HG03442 (cell line): ENCODE measurements at regions not wholly inside any gene's neighbourhood (a gene's known extent, or its start where the extent isn't known, plus 50 kb on each side); places are given as distances from the start of the nearest gene placed in this dataset.
"Not testable (repeated sequence)": the region's sequence is repeated elsewhere in the genome, so short reads cannot be mapped to it uniquely, and the experiment has no call there.

Source experiments
- ATAC-seq: cut with Tn5 transposase; IDR thresholded peaks from one replicate; pipeline ENCODE4 v1.9.1; 2021; ENCODE audit warnings: mild to moderate bottlenecking, moderate library complexity; ENCODE audit not compliant: unreplicated experiment

GRCh38 chr1:19024532-19024931, 68.1 kb upstream of the IFFO2 start:
- ATAC-seq = no peak

DNA sequence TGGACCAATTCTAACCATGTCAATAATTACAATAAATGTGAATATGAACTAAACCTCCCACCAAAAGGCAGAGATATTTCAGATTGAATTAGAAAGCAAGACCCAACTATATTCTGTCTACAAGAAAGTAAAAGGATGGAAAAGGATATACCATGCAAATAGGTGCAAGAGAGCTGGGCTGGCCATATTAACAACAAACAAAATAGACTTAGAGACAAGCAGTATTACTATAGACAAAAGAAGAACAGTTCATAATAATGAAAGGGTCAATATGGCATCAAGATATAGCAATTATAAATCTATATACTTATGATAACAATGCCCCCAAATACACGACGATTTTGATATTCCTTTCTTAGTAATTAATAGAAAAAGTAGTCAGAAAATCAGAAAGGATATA, 67.3 kb upstream of the IFFO2 start:
- ATAC-seq = no peak

DNA sequence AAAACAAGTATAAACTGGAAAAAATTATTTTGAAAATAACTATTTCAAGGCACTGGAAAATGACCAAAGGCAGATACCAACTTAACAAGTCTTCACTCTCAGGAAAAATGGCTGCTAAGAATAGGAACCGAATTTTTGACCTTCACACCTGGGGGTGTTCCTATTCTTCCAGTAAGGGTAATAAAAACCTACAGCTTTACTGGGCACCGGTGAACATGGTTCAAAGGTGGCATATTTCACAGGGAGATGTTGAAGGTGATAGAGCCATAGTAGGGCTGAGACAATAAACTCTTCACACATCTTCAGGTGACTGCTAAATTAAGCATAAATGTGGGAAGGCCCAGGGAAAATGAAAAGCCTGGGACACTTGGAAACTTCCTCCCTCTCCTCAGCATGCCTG, 65.4 kb upstream of the IFFO2 start:
- ATAC-seq = no peak

GRCh38 chr1:19019288-19019687, 62.8 kb upstream of the IFFO2 start:
- not testable (repeated sequence) for ATAC-seq

DNA sequence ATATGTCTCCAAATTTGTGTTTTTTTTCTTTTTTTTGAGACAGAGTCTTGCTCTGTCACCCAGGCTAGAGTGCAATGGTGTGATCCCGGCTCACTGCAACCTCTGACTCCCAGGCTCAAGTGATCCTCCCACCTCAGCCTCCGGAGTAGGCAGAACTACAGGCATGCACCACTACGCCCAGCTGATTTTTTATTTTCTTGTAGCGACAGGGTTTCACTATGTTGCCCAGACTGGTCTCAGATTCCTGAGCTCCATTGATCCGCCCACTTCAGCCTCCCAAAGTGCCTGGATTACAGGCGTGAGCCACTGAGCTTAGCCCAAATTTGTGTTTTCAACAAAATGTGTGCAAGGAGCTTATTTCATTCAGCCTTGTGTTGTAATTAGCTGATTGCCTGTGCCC, 59.0 kb upstream of the IFFO2 start:
- ATAC-seq = no peak

- ATAC-seq = no peak
Measured at GRCh38 chr1:19014765-19015164, 58.3 kb upstream of the IFFO2 start.

GRCh38 chr1:19013826-19014548, 57.5 kb upstream of the IFFO2 start:
- no peak for ATAC-seq

- ATAC-seq = no peak
Measured at GRCh38 chr1:19011845-19012231, 55.4 kb upstream of the IFFO2 start.

- ATAC-seq = peak; percentile 55
Measured at GRCh38 chr1:19010995-19011844, 54.7 kb upstream of the IFFO2 start.

DNA sequence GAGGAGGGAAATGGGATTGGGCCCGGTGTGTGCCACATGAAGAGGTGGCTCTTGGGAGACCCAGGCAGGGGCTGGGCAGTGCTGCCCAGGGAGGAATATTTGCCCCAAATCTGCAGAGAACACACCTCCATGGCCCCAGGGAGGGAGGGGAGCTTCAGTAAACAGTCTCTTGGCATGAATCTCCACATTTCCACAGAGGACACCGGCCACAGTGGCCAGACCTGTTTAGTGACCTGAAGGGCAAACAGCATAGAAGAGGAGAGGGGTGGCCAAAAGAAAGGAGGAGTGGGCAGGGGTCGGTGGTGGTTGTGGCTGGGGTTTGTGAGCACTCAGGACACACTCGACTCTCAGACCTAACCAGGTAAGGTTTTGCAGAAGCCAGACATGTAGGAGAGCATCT, 54.0 kb upstream of the IFFO2 start:
- no peak for ATAC-seq

DNA sequence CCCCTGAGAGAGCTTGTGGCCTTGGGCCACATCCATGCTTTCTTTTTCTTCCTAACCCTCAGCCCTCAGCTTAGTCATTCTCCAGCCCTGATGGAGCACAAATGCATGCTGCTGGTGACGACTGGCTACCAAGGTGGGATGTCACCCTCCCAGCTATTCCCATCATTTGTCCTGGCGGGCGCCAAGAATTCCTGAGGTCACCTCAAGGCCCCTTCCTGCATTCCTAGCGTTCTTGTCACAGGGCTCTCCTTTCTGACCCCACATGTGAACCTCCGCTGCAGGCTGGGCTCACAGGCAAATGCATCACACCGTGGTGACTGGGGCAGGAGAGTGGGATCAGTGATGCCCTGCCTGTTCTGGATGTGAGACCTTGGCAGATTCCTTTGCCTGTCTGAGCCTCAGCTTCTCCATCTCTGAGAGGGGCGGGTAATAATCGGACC, 53.4 kb upstream of the IFFO2 start:
- no peak for ATAC-seq

GRCh38 chr1:19009126-19009881, 52.8 kb upstream of the IFFO2 start:
- ATAC-seq = no peak

- ATAC-seq = no peak
Measured at GRCh38 chr1:19007491-19008441, 51.3 kb upstream of the IFFO2 start.

GRCh38 chr1:19006837-19007271, 50.4 kb upstream of the IFFO2 start:
- ATAC-seq = no peak
